GM06990 (cell line): ENCODE measurements at regions not wholly inside any gene's neighbourhood (a gene's known extent, or its start where the extent isn't known, plus 50 kb on each side); places are given as distances from the start of the nearest gene placed in this dataset.

Experiments used
- DNase-seq: peaks from one replicate; pipeline ENCODE4 v3.0.0-alpha.2; 2011; ENCODE audit not compliant: insufficient read length; ENCODE audit errors: extremely low read depth
- H3K27me3 ChIP-seq: replicated peaks from 2 replicates; pipeline ENCODE4 v1.6.0; 2011; ENCODE audit warnings: low read length; ENCODE audit not compliant: control insufficient read depth, insufficient read depth
- H3K36me3 ChIP-seq: 2 replicates; pipeline ENCODE4 v1.5.1; 2011; ENCODE audit warnings: low read length; ENCODE audit not compliant: control insufficient read depth, insufficient read depth
- H3K4me3 ChIP-seq: replicated peaks from 2 replicates; pipeline ENCODE4 v1.5.1; 2011; ENCODE audit warnings: low read depth, mild to moderate bottlenecking, control low read depth, low read length
- TF ChIP-seq, protein P1 (sequence below): IDR thresholded peaks from 2 replicates; pipeline ENCODE4 v1.5.1; 2011; ENCODE audit warnings: low read length, control low read depth, mild to moderate bottlenecking, inconsistent platforms; ENCODE audit not compliant: insufficient read depth, poor library complexity, severe bottlenecking

GRCh38 chr6:139625081-139625939 is 250.9 kb upstream of the CITED2 start:
- no peak overlapping the region for H3K4me3 ChIP-seq
- no peak for DNase-seq

DNA sequence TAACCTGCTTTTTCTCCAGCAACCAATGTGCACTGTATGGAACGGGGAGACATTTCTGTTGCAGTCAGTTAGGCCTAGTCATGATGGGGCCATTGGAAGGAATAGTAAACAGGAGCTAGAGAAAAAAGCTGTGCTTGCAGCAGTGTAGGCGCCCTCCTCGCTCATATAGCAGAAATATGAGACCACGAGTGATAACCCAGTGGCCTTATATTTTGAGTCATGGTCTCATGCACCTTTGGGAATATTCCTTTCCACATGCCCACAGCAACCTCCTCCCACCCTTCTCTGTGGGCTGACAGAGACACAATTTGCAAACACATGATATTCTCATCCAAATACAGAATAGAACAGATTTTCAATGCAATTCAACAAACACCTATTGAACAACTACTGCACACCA is 248.9 kb upstream of the CITED2 start:
- no peak overlapping the region for H3K4me3 ChIP-seq

More at GRCh38 chr6:139625081-139625939, 250.9 kb upstream of the CITED2 start:
- TF ChIP-seq, protein P1, sequence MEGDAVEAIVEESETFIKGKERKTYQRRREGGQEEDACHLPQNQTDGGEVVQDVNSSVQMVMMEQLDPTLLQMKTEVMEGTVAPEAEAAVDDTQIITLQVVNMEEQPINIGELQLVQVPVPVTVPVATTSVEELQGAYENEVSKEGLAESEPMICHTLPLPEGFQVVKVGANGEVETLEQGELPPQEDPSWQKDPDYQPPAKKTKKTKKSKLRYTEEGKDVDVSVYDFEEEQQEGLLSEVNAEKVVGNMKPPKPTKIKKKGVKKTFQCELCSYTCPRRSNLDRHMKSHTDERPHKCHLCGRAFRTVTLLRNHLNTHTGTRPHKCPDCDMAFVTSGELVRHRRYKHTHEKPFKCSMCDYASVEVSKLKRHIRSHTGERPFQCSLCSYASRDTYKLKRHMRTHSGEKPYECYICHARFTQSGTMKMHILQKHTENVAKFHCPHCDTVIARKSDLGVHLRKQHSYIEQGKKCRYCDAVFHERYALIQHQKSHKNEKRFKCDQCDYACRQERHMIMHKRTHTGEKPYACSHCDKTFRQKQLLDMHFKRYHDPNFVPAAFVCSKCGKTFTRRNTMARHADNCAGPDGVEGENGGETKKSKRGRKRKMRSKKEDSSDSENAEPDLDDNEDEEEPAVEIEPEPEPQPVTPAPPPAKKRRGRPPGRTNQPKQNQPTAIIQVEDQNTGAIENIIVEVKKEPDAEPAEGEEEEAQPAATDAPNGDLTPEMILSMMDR: no peak
- H3K36me3 ChIP-seq: no peaks in the 10 kb centered on the region
- no peaks in the 10 kb centered on the region for H3K27me3 ChIP-seq

DNA sequence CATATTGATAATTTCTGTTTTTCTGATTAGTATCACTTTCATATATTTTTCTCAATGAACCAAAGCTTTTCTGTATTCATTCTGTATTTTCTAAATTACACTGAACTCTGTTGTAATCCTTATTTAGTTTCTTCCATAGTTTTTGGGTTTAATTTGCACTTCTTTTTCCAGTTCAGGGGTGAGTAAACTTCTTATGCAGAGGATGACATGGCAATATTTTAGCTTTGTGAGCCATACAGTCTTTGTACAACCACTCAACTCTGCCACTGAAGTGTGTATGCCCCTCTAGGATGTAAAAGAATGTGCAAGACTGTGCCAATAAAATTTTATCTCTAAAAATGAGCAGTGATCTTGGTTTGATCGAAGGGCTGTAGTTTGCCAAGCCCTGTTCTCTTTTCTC is 239.0 kb upstream of the CITED2 start:
- no peak for DNase-seq
- TF ChIP-seq, protein P1: no peak

More for the DNA sequence above, 248.9 kb upstream of the CITED2 start:
- Histone ChIP-seq H3K36me3 (no peaks in the 10 kb centered on the region), H3K27me3 (no peaks in the 10 kb centered on the region)
- TF ChIP-seq, protein P1: no peak
- DNase-seq: no peak

DNA sequence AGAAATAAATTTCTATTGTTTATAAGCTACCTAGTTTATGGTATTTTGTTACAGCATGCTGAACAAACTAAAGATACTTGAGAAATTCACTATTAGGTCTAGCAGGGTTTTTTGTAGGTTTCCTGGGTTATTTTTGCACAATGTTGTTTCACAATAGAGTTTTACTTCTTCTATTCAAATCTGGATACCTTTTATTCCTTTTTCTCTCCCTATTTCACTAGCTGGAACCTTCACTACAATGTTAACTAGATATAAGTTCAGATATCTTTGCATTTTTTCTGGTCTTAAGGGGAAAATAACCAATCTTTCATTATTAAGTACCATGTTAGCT is 237.7 kb upstream of the CITED2 start:
- TF ChIP-seq, protein P1: no peak
- Histone ChIP-seq H3K36me3 (no peaks in the 10 kb centered on the region), H3K4me3 (no peak overlapping the region), H3K27me3 (no peaks in the 10 kb centered on the region)
- no peak for DNase-seq

More for the DNA sequence above, 239.0 kb upstream of the CITED2 start:
- H3K27me3 ChIP-seq: no peaks in the 10 kb centered on the region
- H3K4me3 ChIP-seq: no peak overlapping the region
- H3K36me3 ChIP-seq: no peaks in the 10 kb centered on the region

- H3K4me3 ChIP-seq: no peak overlapping the region
- no peaks in the 10 kb centered on the region for H3K36me3 ChIP-seq
- no peak for DNase-seq
- H3K27me3 ChIP-seq: no peaks in the 10 kb centered on the region
- TF ChIP-seq, protein P1: no peak
Observed at GRCh38 chr6:139611327-139612134, 237.1 kb upstream of the CITED2 start.
